ENCODE measurements at regions not wholly inside any gene's neighbourhood (a gene's known extent, or its start where the extent isn't known, plus 50 kb on each side); places are given as distances from the start of the nearest gene placed in this dataset.
"Not testable (repeated sequence)": the region's sequence is repeated elsewhere in the genome, so short reads cannot be mapped to it uniquely, and the experiment has no call there.

DNA sequence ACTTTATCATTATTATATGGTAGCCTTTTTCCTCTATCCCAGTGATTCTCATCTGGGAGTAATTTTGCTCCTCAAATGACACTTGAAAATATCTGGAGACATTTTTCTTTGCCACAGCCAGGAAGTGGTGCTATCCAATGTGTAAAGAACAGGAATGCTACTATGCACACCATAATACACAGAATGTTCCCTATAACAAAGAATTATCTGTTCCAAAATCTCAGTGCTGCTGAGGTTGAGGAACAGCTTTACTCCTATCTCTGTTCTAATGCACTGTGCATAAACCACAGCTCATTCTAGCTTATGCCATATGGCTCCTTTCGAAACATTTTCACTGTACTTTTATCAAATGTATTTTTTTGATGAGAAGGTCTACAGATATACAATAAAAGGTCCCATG is 1231.2 kb upstream of the CELF4 start:
- no peak for DNase-seq
- H3K36me3 ChIP-seq (ENCODE audit: insufficient read depth, low read length) = no peaks in the 10 kb centered on the region
- no peak overlapping the region for H2AFZ ChIP-seq (ENCODE audit: low read length)
- no peaks in the 10 kb centered on the region for H4K20me1 ChIP-seq (ENCODE audit: insufficient read depth, low read depth, low read length)
- no peaks in the 10 kb centered on the region for H3K9me2 ChIP-seq (replicated peaks; ENCODE audit: insufficient read depth, low read length)
- no peaks in the 10 kb centered on the region for H3K79me2 ChIP-seq (ENCODE audit: low read length)
- no peak overlapping the region for H3K4me3 ChIP-seq (ENCODE audit: low read length)
- H3K27me3 ChIP-seq (ENCODE audit: low read length) = no peaks in the 10 kb centered on the region
- H3K27ac ChIP-seq (ENCODE audit: low read length) = no peak overlapping the region
- peaks cover 17% of the 10 kb centered on the region for H3K9me3 ChIP-seq (ENCODE audit: low read length)
- H3K9ac ChIP-seq (ENCODE audit: low read length) = no peak overlapping the region
- H3K4me1 ChIP-seq (ENCODE audit: low read length) = no peaks in the 10 kb centered on the region
- H3K4me2 ChIP-seq (ENCODE audit: low read depth, low read length, poor library complexity, severe bottlenecking) = no peak overlapping the region

DNA sequence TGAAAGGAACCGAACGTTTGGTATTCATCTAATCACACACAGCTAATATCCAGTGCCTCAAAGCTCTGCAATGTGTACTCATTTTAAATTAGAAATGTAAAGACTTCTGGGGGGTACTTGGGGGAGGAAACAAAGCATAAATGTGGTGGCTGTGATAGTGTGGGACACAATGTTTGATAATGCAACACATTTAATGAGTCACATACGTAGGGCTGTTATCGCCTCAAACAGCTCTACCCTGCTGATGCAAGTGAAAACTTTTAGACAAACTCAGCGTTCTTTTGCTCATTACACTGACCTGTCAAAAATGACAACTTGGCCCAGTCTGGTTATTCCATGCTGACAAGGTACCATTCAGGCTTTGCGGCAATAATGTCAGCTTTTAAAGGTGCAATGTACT is 1227.1 kb upstream of the CELF4 start:
- H3K9me2 ChIP-seq (replicated peaks; ENCODE audit: insufficient read depth, low read length) = no peaks in the 10 kb centered on the region
- no peak overlapping the region for H3K27ac ChIP-seq (ENCODE audit: low read length)
- peaks cover 28% of the 10 kb centered on the region for H3K9me3 ChIP-seq (ENCODE audit: low read length)
- H4K20me1 ChIP-seq (ENCODE audit: insufficient read depth, low read depth, low read length) = no peaks in the 10 kb centered on the region
- H2AFZ ChIP-seq (ENCODE audit: low read length) = no peak overlapping the region
- H3K4me1 ChIP-seq (ENCODE audit: low read length) = no peaks in the 10 kb centered on the region
- no peaks in the 10 kb centered on the region for H3K27me3 ChIP-seq (ENCODE audit: low read length)
- H3K4me3 ChIP-seq (ENCODE audit: low read length) = no peak overlapping the region
- no peak for DNase-seq
- no peak overlapping the region for H3K4me2 ChIP-seq (ENCODE audit: low read depth, low read length, poor library complexity, severe bottlenecking)
- H3K79me2 ChIP-seq (ENCODE audit: low read length) = no peaks in the 10 kb centered on the region
- H3K36me3 ChIP-seq (ENCODE audit: insufficient read depth, low read length) = no peaks in the 10 kb centered on the region
- H3K9ac ChIP-seq (ENCODE audit: low read length) = no peak overlapping the region

DNA sequence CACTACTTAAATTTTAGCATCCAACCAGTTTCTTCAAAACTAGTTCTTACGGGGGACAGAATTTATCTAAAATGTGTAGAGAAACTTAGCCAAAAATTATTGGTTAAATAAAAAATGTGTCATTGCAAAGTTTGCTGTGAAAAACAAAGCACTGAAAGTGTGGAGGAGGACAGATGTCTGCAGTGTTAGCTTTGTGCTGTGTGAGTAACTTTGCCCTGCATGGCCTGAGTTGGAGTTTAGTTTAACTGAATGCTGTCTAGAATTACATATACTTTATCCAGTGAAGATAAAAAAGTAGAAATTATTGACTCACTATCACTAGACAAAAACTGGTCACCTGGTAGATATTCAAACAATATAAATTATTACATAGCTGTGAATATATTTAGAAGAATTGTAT is 1225.2 kb upstream of the CELF4 start:
- H3K9me3 ChIP-seq (ENCODE audit: low read length) = peaks cover 35% of the 10 kb centered on the region

DNA sequence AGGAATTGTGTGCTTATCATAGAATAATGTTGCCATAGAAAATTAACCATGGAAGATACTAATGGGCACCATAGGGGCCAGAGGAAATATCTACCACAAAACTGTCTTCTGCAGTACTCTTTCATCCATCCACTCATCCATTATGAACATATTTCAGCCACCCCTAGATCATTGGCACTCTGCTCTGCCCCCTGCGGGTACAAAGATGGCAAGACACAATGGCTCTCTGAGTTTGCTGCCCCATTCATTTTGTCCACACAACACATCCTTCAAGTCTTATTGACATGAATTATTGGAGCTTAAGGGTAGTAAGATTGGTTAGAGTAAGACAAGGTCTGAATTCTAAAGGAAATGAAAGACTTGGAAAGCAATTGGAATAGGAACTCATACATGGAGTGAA is 1224.7 kb upstream of the CELF4 start:
- peak; percentile 47 for DNase-seq
- H4K20me1 ChIP-seq (ENCODE audit: insufficient read depth, low read depth, low read length) = no peaks in the 10 kb centered on the region
- no peaks in the 10 kb centered on the region for H3K9me2 ChIP-seq (replicated peaks; ENCODE audit: insufficient read depth, low read length)
- H2AFZ ChIP-seq (ENCODE audit: low read length) = no peak overlapping the region
- no peak overlapping the region for H3K9ac ChIP-seq (ENCODE audit: low read length)
- peaks cover 35% of the 10 kb centered on the region for H3K9me3 ChIP-seq (ENCODE audit: low read length)
- H3K4me1 ChIP-seq (ENCODE audit: low read length) = no peaks in the 10 kb centered on the region
- H3K4me2 ChIP-seq (ENCODE audit: low read depth, low read length, poor library complexity, severe bottlenecking) = no peak overlapping the region
- no peaks in the 10 kb centered on the region for H3K36me3 ChIP-seq (ENCODE audit: insufficient read depth, low read length)
- no peak overlapping the region for H3K4me3 ChIP-seq (ENCODE audit: low read length)
- H3K27ac ChIP-seq (ENCODE audit: low read length) = no peak overlapping the region
- no peaks in the 10 kb centered on the region for H3K79me2 ChIP-seq (ENCODE audit: low read length)
- H3K27me3 ChIP-seq (ENCODE audit: low read length) = no peaks in the 10 kb centered on the region

More for the DNA sequence above, 1225.2 kb upstream of the CELF4 start:
- Histone ChIP-seq H2AFZ (ENCODE audit: low read length) (no peak overlapping the region), H3K4me3 (ENCODE audit: low read length) (no peak overlapping the region), H3K27me3 (ENCODE audit: low read length) (no peaks in the 10 kb centered on the region), H3K4me1 (ENCODE audit: low read length) (no peaks in the 10 kb centered on the region), H3K4me2 (ENCODE audit: low read depth, low read length, poor library complexity, severe bottlenecking) (no peak overlapping the region), H4K20me1 (ENCODE audit: insufficient read depth, low read depth, low read length) (no peaks in the 10 kb centered on the region), H3K9me2 (replicated peaks; ENCODE audit: insufficient read depth, low read length) (no peaks in the 10 kb centered on the region), H3K27ac (ENCODE audit: low read length) (no peak overlapping the region), H3K36me3 (ENCODE audit: insufficient read depth, low read length) (no peaks in the 10 kb centered on the region), H3K9ac (ENCODE audit: low read length) (no peak overlapping the region), H3K79me2 (ENCODE audit: low read length) (no peaks in the 10 kb centered on the region)
- DNase-seq = no peak

DNA sequence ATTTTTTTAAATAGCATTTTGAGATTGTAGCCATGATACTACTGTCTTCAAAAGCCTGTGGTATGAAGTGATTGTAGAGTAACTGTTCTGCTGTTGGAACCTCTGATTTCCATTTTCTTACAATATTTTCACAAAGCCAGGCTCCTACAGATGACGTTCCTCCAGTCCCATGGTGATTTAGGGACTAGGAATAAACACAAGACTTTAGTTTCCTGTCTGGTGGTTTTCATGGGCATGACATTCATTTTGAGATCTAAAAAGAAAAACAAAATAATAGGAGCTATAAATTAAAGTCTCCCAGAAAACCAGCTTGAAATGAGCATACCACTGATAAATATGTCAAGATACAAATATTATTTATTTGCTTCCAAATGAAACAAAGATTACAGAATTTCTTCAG is 1223.5 kb upstream of the CELF4 start:
- H3K36me3 ChIP-seq (ENCODE audit: insufficient read depth, low read length) = no peaks in the 10 kb centered on the region
- H3K9me3 ChIP-seq (ENCODE audit: low read length) = peaks cover 41% of the 10 kb centered on the region
- H2AFZ ChIP-seq (ENCODE audit: low read length) = no peak overlapping the region
- no peaks in the 10 kb centered on the region for H3K9me2 ChIP-seq (replicated peaks; ENCODE audit: insufficient read depth, low read length)
- no peak for DNase-seq
- H3K4me1 ChIP-seq (ENCODE audit: low read length) = no peaks in the 10 kb centered on the region
- H3K4me2 ChIP-seq (ENCODE audit: low read depth, low read length, poor library complexity, severe bottlenecking) = no peak overlapping the region
- no peaks in the 10 kb centered on the region for H3K27me3 ChIP-seq (ENCODE audit: low read length)
- no peak overlapping the region for H3K27ac ChIP-seq (ENCODE audit: low read length)
- H3K79me2 ChIP-seq (ENCODE audit: low read length) = no peaks in the 10 kb centered on the region
- H4K20me1 ChIP-seq (ENCODE audit: insufficient read depth, low read depth, low read length) = no peaks in the 10 kb centered on the region
- H3K9ac ChIP-seq (ENCODE audit: low read length) = no peak overlapping the region
- H3K4me3 ChIP-seq (ENCODE audit: low read length) = no peak overlapping the region

DNA sequence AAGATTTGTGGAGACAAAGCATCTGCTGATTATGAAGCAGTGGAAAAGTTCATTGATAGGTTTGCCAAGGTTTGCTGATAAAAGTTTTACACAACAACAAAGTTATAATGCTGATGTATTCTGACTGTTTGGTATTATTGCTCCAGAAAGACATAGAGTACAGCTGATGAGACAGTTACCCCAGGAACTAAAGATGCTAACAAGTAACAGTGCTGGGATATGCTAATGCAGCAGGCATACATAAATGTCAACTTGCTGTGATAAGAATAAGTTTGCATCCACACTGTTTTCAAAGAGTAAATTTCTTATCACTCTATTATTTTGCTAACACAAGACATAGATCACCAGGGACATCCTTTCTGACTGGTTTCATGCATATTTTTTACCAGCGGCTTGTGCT is 1221.3 kb upstream of the CELF4 start:
- H3K4me2 ChIP-seq (ENCODE audit: low read depth, low read length, poor library complexity, severe bottlenecking) = no peak overlapping the region
- H3K27me3 ChIP-seq (ENCODE audit: low read length) = no peaks in the 10 kb centered on the region
- no peak overlapping the region for H3K27ac ChIP-seq (ENCODE audit: low read length)
- H3K4me1 ChIP-seq (ENCODE audit: low read length) = no peaks in the 10 kb centered on the region
- no peaks in the 10 kb centered on the region for H4K20me1 ChIP-seq (ENCODE audit: insufficient read depth, low read depth, low read length)
- H3K4me3 ChIP-seq (ENCODE audit: low read length) = no peak overlapping the region
- H3K9me2 ChIP-seq (replicated peaks; ENCODE audit: insufficient read depth, low read length) = no peaks in the 10 kb centered on the region
- no peak overlapping the region for H3K9ac ChIP-seq (ENCODE audit: low read length)
- H3K9me3 ChIP-seq (ENCODE audit: low read length) = peaks cover 40% of the 10 kb centered on the region
- DNase-seq = no peak
- no peaks in the 10 kb centered on the region for H3K36me3 ChIP-seq (ENCODE audit: insufficient read depth, low read length)
- H3K79me2 ChIP-seq (ENCODE audit: low read length) = no peaks in the 10 kb centered on the region
- H2AFZ ChIP-seq (ENCODE audit: low read length) = no peak overlapping the region

DNA sequence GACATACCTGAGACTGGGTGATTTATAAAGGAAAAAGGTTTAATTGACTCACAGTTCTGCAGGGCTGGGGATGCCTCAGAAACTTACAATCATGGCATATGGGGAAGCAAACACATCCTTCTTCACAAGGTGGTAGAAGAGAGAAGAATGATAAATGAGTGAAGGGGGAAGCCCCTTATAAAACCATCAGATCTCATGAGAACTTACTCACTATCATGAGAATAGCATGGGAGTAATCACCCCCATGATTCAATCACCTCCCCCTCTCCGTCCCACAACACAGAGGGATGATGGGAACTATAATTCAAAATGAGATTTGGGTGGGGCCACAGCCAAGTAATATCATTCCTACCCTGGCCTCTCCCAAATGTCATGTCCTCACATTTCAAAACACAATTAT is 1206.0 kb upstream of the CELF4 start:
- H3K9ac ChIP-seq (ENCODE audit: low read length); DNase-seq; H3K79me2 ChIP-seq (ENCODE audit: low read length); H3K4me3 ChIP-seq (ENCODE audit: low read length); H3K36me3 ChIP-seq (ENCODE audit: insufficient read depth, low read length); H3K27me3 ChIP-seq (ENCODE audit: low read length); H3K4me1 ChIP-seq (ENCODE audit: low read length); H4K20me1 ChIP-seq (ENCODE audit: insufficient read depth, low read depth, low read length); H3K4me2 ChIP-seq (ENCODE audit: low read depth, low read length, poor library complexity, severe bottlenecking); H3K27ac ChIP-seq (ENCODE audit: low read length); H2AFZ ChIP-seq (ENCODE audit: low read length); H3K9me2 ChIP-seq (replicated peaks; ENCODE audit: insufficient read depth, low read length): not testable (repeated sequence)
- peaks cover 37% of the 10 kb centered on the region for H3K9me3 ChIP-seq (ENCODE audit: low read length)

DNA sequence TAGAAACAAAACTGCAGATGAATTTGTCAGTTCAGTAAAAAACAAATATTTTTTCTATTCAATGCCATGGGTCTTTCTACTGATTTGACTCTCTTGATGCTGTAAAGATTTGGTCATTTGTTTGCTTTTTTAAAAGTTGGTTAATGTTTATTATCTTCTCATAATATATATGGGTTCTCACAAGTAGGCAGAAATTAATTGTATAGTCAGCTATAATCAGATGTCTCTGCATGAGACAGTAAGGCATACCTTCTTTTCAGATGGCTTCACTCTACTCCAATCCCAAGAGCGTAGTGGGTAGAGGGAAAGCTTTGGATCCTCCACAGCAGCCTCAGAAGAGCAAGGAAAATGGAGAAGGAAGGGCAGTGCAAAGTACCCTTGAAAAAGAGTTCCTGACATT is 1202.9 kb upstream of the CELF4 start:
- H3K27ac ChIP-seq (ENCODE audit: low read length) = no peak overlapping the region
- H3K4me1 ChIP-seq (ENCODE audit: low read length) = no peaks in the 10 kb centered on the region
- no peaks in the 10 kb centered on the region for H3K36me3 ChIP-seq (ENCODE audit: insufficient read depth, low read length)
- H4K20me1 ChIP-seq (ENCODE audit: insufficient read depth, low read depth, low read length) = no peaks in the 10 kb centered on the region
- no peak overlapping the region for H2AFZ ChIP-seq (ENCODE audit: low read length)
- no peaks in the 10 kb centered on the region for H3K27me3 ChIP-seq (ENCODE audit: low read length)
- H3K9me2 ChIP-seq (replicated peaks; ENCODE audit: insufficient read depth, low read length) = no peaks in the 10 kb centered on the region
- no peak overlapping the region for H3K4me3 ChIP-seq (ENCODE audit: low read length)
- H3K9me3 ChIP-seq (ENCODE audit: low read length) = peaks cover 29% of the 10 kb centered on the region
- no peak overlapping the region for H3K4me2 ChIP-seq (ENCODE audit: low read depth, low read length, poor library complexity, severe bottlenecking)
- no peaks in the 10 kb centered on the region for H3K79me2 ChIP-seq (ENCODE audit: low read length)
- DNase-seq = no peak
- H3K9ac ChIP-seq (ENCODE audit: low read length) = no peak overlapping the region

DNA sequence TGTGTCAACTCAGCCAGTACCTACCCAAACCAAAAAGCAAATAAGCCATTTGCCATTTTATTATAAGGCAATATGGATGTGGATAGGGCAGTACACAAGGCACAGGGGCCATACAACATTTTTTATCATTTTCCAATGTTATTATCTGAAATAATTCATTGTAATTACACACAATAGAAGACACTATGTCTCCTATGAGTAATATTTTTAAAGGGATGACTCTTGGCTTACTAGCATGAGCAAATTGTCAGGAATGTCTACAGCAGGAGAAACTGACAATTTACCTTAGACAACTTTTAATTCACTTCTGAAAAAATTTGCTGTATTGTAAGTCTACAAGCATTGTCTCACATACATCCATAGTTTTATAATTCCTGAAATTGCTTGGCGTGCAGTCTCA is 1193.9 kb upstream of the CELF4 start:
- H3K27ac ChIP-seq (ENCODE audit: low read length) = no peak overlapping the region
- H3K27me3 ChIP-seq (ENCODE audit: low read length) = no peaks in the 10 kb centered on the region
- no peak overlapping the region for H3K4me3 ChIP-seq (ENCODE audit: low read length)
- no peak overlapping the region for H3K9ac ChIP-seq (ENCODE audit: low read length)
- no peaks in the 10 kb centered on the region; the same call in 1 of the 2 replicates for H3K9me2 ChIP-seq (replicated peaks; ENCODE audit: insufficient read depth, low read length)
- peaks cover 32% of the 10 kb centered on the region for H3K9me3 ChIP-seq (ENCODE audit: low read length)
- H3K36me3 ChIP-seq (ENCODE audit: insufficient read depth, low read length) = no peaks in the 10 kb centered on the region
- no peaks in the 10 kb centered on the region for H3K79me2 ChIP-seq (ENCODE audit: low read length)
- DNase-seq = no peak
- H3K4me1 ChIP-seq (ENCODE audit: low read length) = no peaks in the 10 kb centered on the region
- H4K20me1 ChIP-seq (ENCODE audit: insufficient read depth, low read depth, low read length) = no peaks in the 10 kb centered on the region
- H3K4me2 ChIP-seq (ENCODE audit: low read depth, low read length, poor library complexity, severe bottlenecking) = no peak overlapping the region
- no peak overlapping the region for H2AFZ ChIP-seq (ENCODE audit: low read length)

Data from Karpas-422 (cell line).